CD14-positive monocyte (primary cell): ENCODE measurements at regions not wholly inside any gene's neighbourhood (a gene's known extent, or its start where the extent isn't known, plus 50 kb on each side); places are given as distances from the start of the nearest gene placed in this dataset.

Experiments used
- DNase-seq, 3 donors: peaks; one replicate each; pipeline ENCODE4 v3.0.0-alpha.2; 2011 to 2022
- H2AFZ ChIP-seq: 2 replicates; pipeline ENCODE4 v1.6.0; 2012; ENCODE audit warnings: mild to moderate bottlenecking, low read depth, low read length, inconsistent platforms; ENCODE audit not compliant: insufficient read depth, poor library complexity, severe bottlenecking
- H3K27ac ChIP-seq, 2 donors: 1 replicate in 1 of 2; 2 replicates in 1 of 2; pipeline ENCODE4 v1.5.1; 2012 to 2013; ENCODE audit warnings: low read length in 2 of 2, control low read depth in 1 of 2, inconsistent platforms in 1 of 2, low read depth in 1 of 2, mild to moderate bottlenecking in 1 of 2
- H3K27me3 ChIP-seq, 2 donors: one replicate each; pipeline versions ENCODE4 v1.6.0 to v1.6.1; 2011 to 2013; ENCODE audit warnings: low read length in 2 of 2; ENCODE audit not compliant: control insufficient read depth in 2 of 2, insufficient read depth in 2 of 2
- H3K36me3 ChIP-seq, 2 donors: replicated peaks in 1 of 2; 1 replicate in 1 of 2; 2 replicates in 1 of 2; pipeline versions ENCODE4 v1.5.1 to v1.6.1; 2012 to 2013; ENCODE audit warnings: low read length in 2 of 2, control low read depth in 1 of 2, inconsistent platforms in 1 of 2, mild to moderate bottlenecking in 1 of 2; ENCODE audit not compliant: insufficient read depth in 2 of 2, control insufficient read depth in 1 of 2
- H3K4me1 ChIP-seq, 2 donors: 1 replicate in 1 of 2; 2 replicates in 1 of 2; pipeline versions ENCODE4 v1.5.1 to v1.6.1; 2012 to 2013; ENCODE audit warnings: low read length in 2 of 2, control low read depth in 1 of 2, inconsistent platforms in 1 of 2, mild to moderate bottlenecking in 1 of 2, moderate library complexity in 1 of 2; ENCODE audit not compliant: insufficient read depth in 2 of 2, control insufficient read depth in 1 of 2
- H3K4me2 ChIP-seq: replicated peaks from 2 replicates; pipeline ENCODE3; 2012; ENCODE audit warnings: low read length, moderate library complexity, mild to moderate bottlenecking; ENCODE audit not compliant: poor library complexity, severe bottlenecking; ENCODE audit errors: extremely low read depth
- H3K4me3 ChIP-seq, 3 experiments: fragments of 200-600 bp in 1 of 3; sonication (generic) in 1 of 3; replicated peaks in 1 of 3; 1 replicate in 2 of 3; 2 replicates in 1 of 3; pipeline ENCODE4 v1.5.1; 2011 to 2013; ENCODE audit warnings: low read length in 3 of 3, mild to moderate bottlenecking in 3 of 3, control low read depth in 2 of 3, low read depth in 2 of 3, inconsistent platforms in 1 of 3, moderate library complexity in 1 of 3
- H3K79me2 ChIP-seq: 2 replicates; pipeline ENCODE4 v1.6.0; 2012; ENCODE audit warnings: mild to moderate bottlenecking, control low read depth, inconsistent platforms, low read length, moderate library complexity; ENCODE audit not compliant: insufficient read depth
- H3K9ac ChIP-seq: 2 replicates; pipeline ENCODE4 v1.6.0; 2017; ENCODE audit warnings: low read length, mild to moderate bottlenecking; ENCODE audit not compliant: insufficient read depth, poor library complexity, severe bottlenecking
- H3K9me3 ChIP-seq, 2 donors: replicated peaks in 1 of 2; 1 replicate in 1 of 2; 2 replicates in 1 of 2; pipeline versions ENCODE4 v1.5.1 to v1.6.1; 2012 to 2013; ENCODE audit warnings: low read length in 2 of 2, control low read depth in 1 of 2; ENCODE audit not compliant: control insufficient read depth in 1 of 2, insufficient read depth in 1 of 2
- H4K20me1 ChIP-seq: 2 replicates; pipeline ENCODE4 v1.6.0; 2012; ENCODE audit warnings: mild to moderate bottlenecking, low read length, control low read depth, moderate library complexity; ENCODE audit not compliant: insufficient read depth
- H3K27ac Mint-ChIP-seq, 7 donors: one replicate each; pipeline ENCODE4 v1.8.0; 2020; ENCODE audit warnings: mild to moderate bottlenecking in 7 of 7, mixed read lengths in 7 of 7, moderate library complexity in 6 of 7, inconsistent platforms in 2 of 7
- H3K27me3 Mint-ChIP-seq, 3 donors: one replicate each; pipeline ENCODE4 v1.8.0; 2021 to 2022; ENCODE audit warnings: low read depth in 3 of 3, mild to moderate bottlenecking in 3 of 3, mixed read lengths in 3 of 3, moderate library complexity in 3 of 3, inconsistent platforms in 1 of 3
- H3K36me3 Mint-ChIP-seq, 2 donors: one replicate each; pipeline ENCODE4 v1.8.0; 2020; ENCODE audit warnings: mixed read lengths in 2 of 2, inconsistent platforms in 1 of 2, mild to moderate bottlenecking in 1 of 2
- H3K4me1 Mint-ChIP-seq: one replicate; pipeline ENCODE4 v1.8.0; 2020; ENCODE audit warnings: mild to moderate bottlenecking, mixed read lengths
- H3K4me3 Mint-ChIP-seq, 2 donors: one replicate each; pipeline ENCODE4 v1.8.0; 2020; ENCODE audit warnings: mild to moderate bottlenecking in 2 of 2, mixed read lengths in 2 of 2, moderate library complexity in 1 of 2
- H3K9me3 Mint-ChIP-seq, 7 donors: one replicate each; pipeline ENCODE4 v1.8.0; 2020 to 2022; ENCODE audit warnings: mixed read lengths in 7 of 7, mild to moderate bottlenecking in 6 of 7, moderate library complexity in 6 of 7, inconsistent platforms in 2 of 7
- WGBS: methylation state at CpG from one replicate; pipeline ENCODE4 v1.1.5; 2013; ENCODE audit warnings: missing lambda C conversion rate; ENCODE audit not compliant: insufficient coverage; 5-methylcytosine and 5-hydroxymethylcytosine counted together
- intact Hi-C, 2 donors: fragments of 100-400 bp; cut with micrococcal nuclease; formaldehyde crosslinking; loops; one replicate each; pipeline versions ENCODE4 v1.15.0 to v1.15.1; 2023
- TF ChIP-seq, protein P1 (sequence below): fragments of 200-600 bp; IDR thresholded peaks from one replicate; pipeline ENCODE4 v1.8.0; 2022; ENCODE audit warnings: antibody characterized with exemption, mild to moderate bottlenecking

DNA sequence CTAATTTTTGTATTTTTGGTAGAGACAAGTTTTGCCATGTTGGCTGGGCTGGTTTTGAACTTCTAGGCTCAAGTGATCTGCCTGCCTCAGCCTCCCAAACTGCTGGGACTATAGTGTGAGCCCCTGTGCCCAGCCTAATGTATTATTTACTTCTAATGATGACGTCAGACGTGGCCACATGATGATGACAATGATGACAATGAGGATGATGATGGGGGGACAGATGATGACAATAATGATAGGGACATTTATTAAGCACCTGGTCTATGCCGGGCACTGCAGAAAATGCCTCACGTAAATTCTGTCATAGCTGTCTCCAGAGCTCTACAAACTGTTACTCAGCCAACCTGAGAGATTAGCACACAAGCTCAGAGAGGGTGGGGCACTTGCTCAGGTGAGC, 169.3 kb downstream of the SHANK2 start:
- no peak overlapping the region for H3K4me3 ChIP-seq
- no peaks in the 10 kb centered on the region for H3K27me3 ChIP-seq
- no peaks in the 10 kb centered on the region for H3K4me1 ChIP-seq
- H3K9ac ChIP-seq, result no peak overlapping the region
- no peak overlapping the region for H2AFZ ChIP-seq
- intact Hi-C loops, result no loop called here
- Mint-ChIP-seq H3K27ac (no peak overlapping the region), H3K4me3 (no peak overlapping the region), H3K27me3 (peaks cover 0 to 9% (median 2%) of the 10 kb centered on the region in 3 donors), H3K4me1 (no peaks in the 10 kb centered on the region), H3K9me3 (peaks cover 0 to 2% (median 0%) of the 10 kb centered on the region in 7 donors), H3K36me3 (no peaks in the 10 kb centered on the region)
- TF ChIP-seq, protein P1, sequence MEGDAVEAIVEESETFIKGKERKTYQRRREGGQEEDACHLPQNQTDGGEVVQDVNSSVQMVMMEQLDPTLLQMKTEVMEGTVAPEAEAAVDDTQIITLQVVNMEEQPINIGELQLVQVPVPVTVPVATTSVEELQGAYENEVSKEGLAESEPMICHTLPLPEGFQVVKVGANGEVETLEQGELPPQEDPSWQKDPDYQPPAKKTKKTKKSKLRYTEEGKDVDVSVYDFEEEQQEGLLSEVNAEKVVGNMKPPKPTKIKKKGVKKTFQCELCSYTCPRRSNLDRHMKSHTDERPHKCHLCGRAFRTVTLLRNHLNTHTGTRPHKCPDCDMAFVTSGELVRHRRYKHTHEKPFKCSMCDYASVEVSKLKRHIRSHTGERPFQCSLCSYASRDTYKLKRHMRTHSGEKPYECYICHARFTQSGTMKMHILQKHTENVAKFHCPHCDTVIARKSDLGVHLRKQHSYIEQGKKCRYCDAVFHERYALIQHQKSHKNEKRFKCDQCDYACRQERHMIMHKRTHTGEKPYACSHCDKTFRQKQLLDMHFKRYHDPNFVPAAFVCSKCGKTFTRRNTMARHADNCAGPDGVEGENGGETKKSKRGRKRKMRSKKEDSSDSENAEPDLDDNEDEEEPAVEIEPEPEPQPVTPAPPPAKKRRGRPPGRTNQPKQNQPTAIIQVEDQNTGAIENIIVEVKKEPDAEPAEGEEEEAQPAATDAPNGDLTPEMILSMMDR, result no peak
- H3K27ac ChIP-seq, result no peak overlapping the region
- H3K36me3 ChIP-seq, result no peaks in the 10 kb centered on the region
- H3K79me2 ChIP-seq, result no peaks in the 10 kb centered on the region
- WGBS, result 80% methylated on average over 1 of the region's 4 CpGs
- DNase-seq, result no peak
- no peak overlapping the region for H3K4me2 ChIP-seq
- H4K20me1 ChIP-seq, result no peaks in the 10 kb centered on the region
- no peaks in the 10 kb centered on the region for H3K9me3 ChIP-seq

DNA sequence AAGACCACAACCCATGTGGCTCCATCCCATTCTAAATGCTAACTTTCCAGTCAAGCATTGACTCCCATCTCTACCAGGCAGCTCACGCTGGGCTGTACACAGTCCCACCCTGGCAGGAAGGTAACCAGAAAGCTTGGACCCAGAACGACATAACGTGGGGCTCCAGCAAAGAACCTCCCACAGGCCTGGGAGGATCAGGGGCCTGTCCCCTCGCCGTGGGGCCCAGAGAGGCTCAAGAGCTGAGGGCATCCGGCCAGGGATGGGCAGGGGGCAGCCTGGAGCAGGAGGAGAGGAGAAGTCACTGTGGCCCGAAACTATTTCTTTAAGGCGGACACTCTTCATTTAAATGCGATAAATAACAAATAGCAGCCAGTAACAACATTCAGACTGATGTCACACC, 169.9 kb downstream of the SHANK2 start:
- Histone ChIP-seq H3K9me3 (no peaks in the 10 kb centered on the region), H3K9ac (no peak overlapping the region), H3K27me3 (no peaks in the 10 kb centered on the region), H4K20me1 (no peaks in the 10 kb centered on the region), H3K4me1 (no peaks in the 10 kb centered on the region), H3K4me2 (no peak overlapping the region), H3K4me3 (no peak overlapping the region), H3K27ac (no peak overlapping the region), H3K79me2 (no peaks in the 10 kb centered on the region), H3K36me3 (no peaks in the 10 kb centered on the region), H2AFZ (no peak overlapping the region)
- Mint-ChIP-seq H3K4me1 (no peaks in the 10 kb centered on the region), H3K36me3 (no peaks in the 10 kb centered on the region), H3K9me3 (peaks cover 0 to 2% (median 0%) of the 10 kb centered on the region in 7 donors), H3K27me3 (peaks cover 0 to 9% (median 4%) of the 10 kb centered on the region in 3 donors), H3K4me3 (no peak overlapping the region), H3K27ac (no peak overlapping the region)
- whole genome bisulfite sequencing, result 73% methylated on average over 6 of the region's 9 CpGs
- intact Hi-C loops, result no loop called here
- TF ChIP-seq, protein P1, result no peak
- DNase-seq, result no peak
